Sciatic nerve (tissue), 2 donors: ENCODE measurements at regions not wholly inside any gene's neighbourhood (a gene's known extent, or its start where the extent isn't known, plus 50 kb on each side); places are given as distances from the start of the nearest gene placed in this dataset.
"Not testable (repeated sequence)": the region's sequence is repeated elsewhere in the genome, so short reads cannot be mapped to it uniquely, and the experiment has no call there.

Experiments
- ATAC-seq: fragments of 200-7000 bp; cut with Tn5 transposase; one replicate; pipeline ENCODE4 v1.9.1; 2020; ENCODE audit warnings: mild to moderate bottlenecking, moderate library complexity
- DNase-seq: peaks from one replicate; pipeline ENCODE4 v3.0.0-alpha.2; 2020; ENCODE audit warnings: low spot score
- intact Hi-C: fragments of 100-400 bp; cut with DNase I; formaldehyde crosslinking; loops from one replicate; pipeline ENCODE4 v1.14.2; 2022
- donor health status: DM: no; HTN: no; CAD: no.
- donor health status: DM: no; HTN: no; CAD: no.

DNA sequence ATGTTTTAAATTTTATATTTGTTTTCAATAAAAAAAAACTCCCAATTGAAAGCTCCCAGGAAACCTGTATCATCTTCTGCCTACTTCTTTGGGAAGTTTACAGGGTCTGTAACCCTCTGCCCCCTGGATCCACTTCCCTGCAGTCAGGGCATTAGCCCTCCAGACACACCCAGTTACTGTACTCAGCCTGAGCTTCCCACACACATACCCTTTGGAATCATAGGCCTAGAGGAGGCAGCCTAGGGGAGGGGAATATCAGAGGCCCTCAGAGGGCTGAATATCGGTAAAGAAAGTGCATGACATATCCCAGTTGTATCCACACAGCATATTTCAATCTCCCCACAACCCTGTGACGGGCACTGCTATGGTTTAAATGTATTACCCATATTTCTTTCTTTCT lies 56.2 kb upstream of the TFPI start:
- DNase-seq, intact Hi-C loops, ATAC-seq: not testable (repeated sequence)

GRCh38 chr2:187612857-187613256 lies 58.6 kb upstream of the TFPI start:
- DNase-seq, result no peak
- no peak for ATAC-seq
- intact Hi-C loops, result no loop called here

- intact Hi-C loops, result no loop called here
- ATAC-seq (no peak), DNase-seq (no peak)
Measured at GRCh38 chr2:187614756-187615155, 60.5 kb upstream of the TFPI start.

DNA sequence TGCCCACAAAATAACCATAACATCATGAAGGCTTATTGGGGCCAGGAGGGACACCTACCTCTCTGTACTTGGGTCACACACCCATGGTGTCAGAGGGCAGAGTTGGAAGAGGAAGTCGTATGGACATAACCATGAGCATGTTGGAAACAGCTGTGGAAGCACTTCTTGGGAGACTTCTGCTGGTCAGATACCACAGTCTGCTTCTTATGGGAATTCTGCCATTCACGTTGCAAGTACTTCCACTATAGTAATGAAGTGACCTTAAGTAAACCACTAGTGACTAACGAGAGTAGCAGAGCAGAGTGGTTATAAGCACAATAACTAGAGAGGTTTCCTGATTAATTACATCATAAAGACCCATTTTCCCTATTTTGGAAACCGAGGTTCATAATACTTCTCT lies 61.1 kb upstream of the TFPI start:
- no peak for DNase-seq
- no peak for ATAC-seq
- intact Hi-C loops, result no loop called here

DNA sequence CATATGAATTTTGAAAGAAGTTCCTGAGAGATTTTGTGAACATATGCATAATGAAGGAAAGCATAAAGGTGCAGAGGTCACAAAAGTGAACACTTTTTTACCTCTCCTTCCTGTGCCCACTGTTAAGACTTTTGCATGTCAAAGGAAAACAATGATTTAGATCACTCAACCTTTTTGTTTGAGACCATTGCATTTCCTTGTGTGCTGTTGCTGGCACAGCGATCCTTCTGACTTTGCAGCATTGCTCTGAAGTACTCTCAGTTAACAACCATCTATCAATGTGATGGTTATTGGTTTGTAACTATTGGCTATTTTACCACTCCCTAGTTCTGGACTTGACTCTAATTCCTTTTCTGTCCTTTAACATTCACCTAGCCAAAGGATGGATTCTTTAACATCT lies 61.7 kb upstream of the TFPI start:
- ATAC-seq, result no peak
- intact Hi-C loops, result no loop called here

GRCh38 chr2:187617120-187617519 lies 62.9 kb upstream of the TFPI start:
- ATAC-seq (no peak), DNase-seq (no peak)
- intact Hi-C loops, result no loop called here

More for the DNA sequence above, 61.7 kb upstream of the TFPI start:
- DNase-seq, result no peak

DNA sequence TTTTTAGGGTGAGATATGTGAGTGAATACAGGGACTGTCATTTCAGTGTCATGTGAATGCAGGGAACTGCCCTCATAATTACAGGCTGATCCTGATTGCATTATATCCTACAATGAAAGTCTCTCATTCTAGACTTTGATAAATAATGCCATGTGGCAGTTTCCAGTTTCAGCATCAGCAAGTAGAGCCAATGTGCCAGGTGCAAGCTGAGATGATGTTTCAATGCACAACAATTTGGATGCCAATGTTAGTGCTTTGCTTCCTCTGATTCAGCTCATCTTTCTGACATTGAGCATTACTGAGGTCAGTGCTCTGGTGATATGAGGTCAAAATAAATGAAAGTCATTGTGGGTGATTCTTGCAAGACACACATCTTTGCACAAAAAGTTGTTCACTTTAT lies 63.7 kb upstream of the TFPI start:
- no peak for DNase-seq
- intact Hi-C loops, result no loop called here
- no peak for ATAC-seq

GRCh38 chr2:187618813-187619212 lies 64.6 kb upstream of the TFPI start:
- no peak for DNase-seq
- no peak for ATAC-seq
- intact Hi-C loops, result no loop called here

- intact Hi-C loops, result no loop called here
- ATAC-seq, result no peak
- no peak for DNase-seq
Measured at GRCh38 chr2:187627153-187627552, 72.9 kb upstream of the TFPI start.

- intact Hi-C loops, ATAC-seq, DNase-seq: not testable (repeated sequence)
Measured at GRCh38 chr2:187636731-187637391, 82.6 kb upstream of the TFPI start.

- ATAC-seq, DNase-seq, intact Hi-C loops: not testable (repeated sequence)
Measured at GRCh38 chr2:187637392-187637740, 83.1 kb upstream of the TFPI start.

GRCh38 chr2:187637771-187638170 lies 83.5 kb upstream of the TFPI start:
- DNase-seq, ATAC-seq, intact Hi-C loops: not testable (repeated sequence)

DNA sequence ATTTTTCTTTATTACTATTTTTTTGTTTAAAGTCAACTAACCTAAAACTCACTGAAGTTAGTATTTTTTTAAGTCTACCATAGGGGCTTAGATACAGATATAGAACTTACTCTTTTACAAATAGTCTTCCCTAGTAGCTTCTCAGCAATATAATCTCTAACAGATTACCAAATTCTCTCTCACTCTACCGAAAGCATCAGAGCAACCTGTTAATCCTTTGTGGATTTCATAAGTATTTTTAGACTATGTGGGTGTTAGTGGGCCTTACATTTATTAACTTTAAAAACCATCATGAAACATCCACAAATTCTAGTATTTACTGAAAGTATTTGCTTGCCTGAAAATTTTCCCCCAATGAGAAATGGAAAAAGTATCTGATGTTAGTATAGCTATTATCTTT lies 84.6 kb upstream of the TFPI start:
- intact Hi-C loops, result no loop called here
- ATAC-seq (no peak), DNase-seq (no peak)

- ATAC-seq (no peak), DNase-seq (no peak)
- intact Hi-C loops, result no loop called here
Measured at GRCh38 chr2:187640926-187641510, 86.8 kb upstream of the TFPI start.

GRCh38 chr2:187642498-187642897 lies 88.3 kb upstream of the TFPI start:
- intact Hi-C loops, result no loop called here
- ATAC-seq (no peak), DNase-seq (no peak)

DNA sequence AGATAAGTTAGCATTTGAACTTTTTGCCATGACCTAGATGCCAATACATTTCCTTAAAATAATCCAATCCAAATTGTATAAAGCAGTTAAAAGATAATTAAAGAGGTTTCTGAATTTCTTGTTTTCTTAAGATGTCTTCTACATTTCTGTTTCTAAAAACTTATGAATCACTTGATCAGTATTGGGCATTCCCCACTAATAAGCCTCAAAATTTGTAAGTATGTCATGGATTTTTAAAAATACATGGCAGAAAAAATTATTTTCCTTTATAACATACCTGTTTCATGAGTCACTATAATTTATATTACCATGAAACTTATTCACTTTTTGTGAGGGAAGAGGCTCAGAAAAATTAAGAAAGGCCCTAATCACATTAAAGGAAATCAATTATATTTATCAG lies 90.3 kb upstream of the TFPI start:
- intact Hi-C loops, result no loop called here

GRCh38 chr2:187644981-187645380 lies 90.7 kb upstream of the TFPI start:
- intact Hi-C loops, result no loop called here
- DNase-seq, result no peak
- ATAC-seq, result no peak

More for the DNA sequence above, 90.3 kb upstream of the TFPI start:
- no peak for ATAC-seq
- DNase-seq, result no peak

GRCh38 chr2:187646556-187646955 lies 92.3 kb upstream of the TFPI start:
- intact Hi-C loops, result no loop called here
- ATAC-seq (no peak), DNase-seq (no peak)

- intact Hi-C loops, result no loop called here
- DNase-seq, result no peak
- ATAC-seq, result no peak
Measured at GRCh38 chr2:187654535-187654934, 100.3 kb upstream of the TFPI start.

- no peak for DNase-seq
- intact Hi-C loops, result no loop called here
- ATAC-seq, result no peak
Measured at GRCh38 chr2:187655001-187655400, 100.8 kb upstream of the TFPI start.

- DNase-seq, result no peak
- ATAC-seq, result no peak
- intact Hi-C loops, result no loop called here
Measured at GRCh38 chr2:187656123-187656522, 101.9 kb upstream of the TFPI start.
